Suprapubic skin (tissue), 3 donors: ENCODE measurements at regions not wholly inside any gene's neighbourhood (a gene's known extent, or its start where the extent isn't known, plus 50 kb on each side); places are given as distances from the start of the nearest gene placed in this dataset.

ENCODE experiments used
- CTCF ChIP-seq, 2 donors: fragments of 200-600 bp in 1 of 2; fragments of 450-650 bp in 1 of 2; sonication (generic) in 1 of 2; IDR thresholded peaks; one replicate each; pipeline ENCODE4 v1.5.1; 2016 to 2019; ENCODE audit warnings: antibody characterized with exemption in 2 of 2, mild to moderate bottlenecking in 1 of 2, moderate library complexity in 1 of 2
- POLR2A ChIP-seq, 2 donors: fragments of 450-650 bp; IDR thresholded peaks; one replicate each; pipeline ENCODE4 v1.6.1; 2017; ENCODE audit warnings: antibody characterized with exemption in 2 of 2, mild to moderate bottlenecking in 2 of 2, moderate library complexity in 2 of 2

GRCh38 chr4:23533859-23534258 lies 356.0 kb downstream of the PPARGC1A start:
- no peak for TF ChIP-seq CTCF (IDR thresholded peaks at IDR 0.05)
- TF ChIP-seq POLR2A (IDR thresholded peaks at IDR 0.05), result no peak
